Fibroblast of villous mesenchyme (primary cell): ENCODE measurements at regions not wholly inside any gene's neighbourhood (a gene's known extent, or its start where the extent isn't known, plus 50 kb on each side); places are given as distances from the start of the nearest gene placed in this dataset.

Source experiments
- DNase-seq: peaks from one replicate; pipeline ENCODE4 v3.0.0-alpha.2; 2010; ENCODE audit warnings: low read depth
- H3K4me3 ChIP-seq: 2 replicates; pipeline ENCODE4 v1.5.1; 2011; ENCODE audit warnings: low read depth, mild to moderate bottlenecking, low read length
- TF ChIP-seq, protein P1 (sequence below): IDR thresholded peaks from 2 replicates; pipeline ENCODE4 v1.5.1; 2012; ENCODE audit warnings: low read depth, mild to moderate bottlenecking, low read length; ENCODE audit not compliant: insufficient read depth

- no peak for DNase-seq
- TF ChIP-seq, protein P1, sequence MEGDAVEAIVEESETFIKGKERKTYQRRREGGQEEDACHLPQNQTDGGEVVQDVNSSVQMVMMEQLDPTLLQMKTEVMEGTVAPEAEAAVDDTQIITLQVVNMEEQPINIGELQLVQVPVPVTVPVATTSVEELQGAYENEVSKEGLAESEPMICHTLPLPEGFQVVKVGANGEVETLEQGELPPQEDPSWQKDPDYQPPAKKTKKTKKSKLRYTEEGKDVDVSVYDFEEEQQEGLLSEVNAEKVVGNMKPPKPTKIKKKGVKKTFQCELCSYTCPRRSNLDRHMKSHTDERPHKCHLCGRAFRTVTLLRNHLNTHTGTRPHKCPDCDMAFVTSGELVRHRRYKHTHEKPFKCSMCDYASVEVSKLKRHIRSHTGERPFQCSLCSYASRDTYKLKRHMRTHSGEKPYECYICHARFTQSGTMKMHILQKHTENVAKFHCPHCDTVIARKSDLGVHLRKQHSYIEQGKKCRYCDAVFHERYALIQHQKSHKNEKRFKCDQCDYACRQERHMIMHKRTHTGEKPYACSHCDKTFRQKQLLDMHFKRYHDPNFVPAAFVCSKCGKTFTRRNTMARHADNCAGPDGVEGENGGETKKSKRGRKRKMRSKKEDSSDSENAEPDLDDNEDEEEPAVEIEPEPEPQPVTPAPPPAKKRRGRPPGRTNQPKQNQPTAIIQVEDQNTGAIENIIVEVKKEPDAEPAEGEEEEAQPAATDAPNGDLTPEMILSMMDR, result no peak
- no peak overlapping the region for H3K4me3 ChIP-seq
Observed at GRCh38 chr5:56739990-56740389, 75.4 kb upstream of the MAP3K1 start.

- TF ChIP-seq, protein P1, result no peak
- no peak for DNase-seq
- H3K4me3 ChIP-seq, result no peak overlapping the region
Observed at GRCh38 chr5:56737951-56738606, 77.3 kb upstream of the MAP3K1 start.

DNA sequence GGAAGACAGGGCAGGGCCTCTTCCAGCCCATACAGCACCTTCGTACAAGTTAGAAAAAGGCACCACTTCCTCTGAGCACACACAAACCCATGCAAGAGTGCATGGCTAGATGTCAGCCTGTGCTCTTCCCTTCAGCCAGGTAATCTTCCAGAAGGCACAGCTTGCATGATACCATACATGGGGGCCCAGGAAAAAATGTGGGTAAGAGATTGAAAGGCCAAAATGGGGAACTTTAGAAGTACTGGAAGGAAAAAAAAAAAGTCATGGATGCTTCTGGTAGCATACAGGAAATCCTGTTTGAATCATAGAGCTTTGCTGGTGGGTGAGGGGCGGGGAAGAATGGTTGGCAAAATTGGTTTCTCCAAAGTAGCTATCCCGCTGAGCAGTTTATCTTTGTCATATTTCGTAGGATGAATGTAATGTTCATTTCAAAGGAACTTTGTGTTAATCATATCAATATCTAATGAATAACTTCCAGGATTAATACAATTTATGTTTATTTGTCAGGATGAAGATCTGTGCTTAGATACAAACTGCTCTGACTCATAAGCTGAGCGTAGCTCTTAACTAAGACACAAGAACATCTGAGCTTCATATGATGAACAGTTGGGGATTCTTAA, 78.2 kb upstream of the MAP3K1 start:
- DNase-seq, result peak; percentile 90
- H3K4me3 ChIP-seq, result no peak overlapping the region
- TF ChIP-seq, protein P1, result no peak

DNA sequence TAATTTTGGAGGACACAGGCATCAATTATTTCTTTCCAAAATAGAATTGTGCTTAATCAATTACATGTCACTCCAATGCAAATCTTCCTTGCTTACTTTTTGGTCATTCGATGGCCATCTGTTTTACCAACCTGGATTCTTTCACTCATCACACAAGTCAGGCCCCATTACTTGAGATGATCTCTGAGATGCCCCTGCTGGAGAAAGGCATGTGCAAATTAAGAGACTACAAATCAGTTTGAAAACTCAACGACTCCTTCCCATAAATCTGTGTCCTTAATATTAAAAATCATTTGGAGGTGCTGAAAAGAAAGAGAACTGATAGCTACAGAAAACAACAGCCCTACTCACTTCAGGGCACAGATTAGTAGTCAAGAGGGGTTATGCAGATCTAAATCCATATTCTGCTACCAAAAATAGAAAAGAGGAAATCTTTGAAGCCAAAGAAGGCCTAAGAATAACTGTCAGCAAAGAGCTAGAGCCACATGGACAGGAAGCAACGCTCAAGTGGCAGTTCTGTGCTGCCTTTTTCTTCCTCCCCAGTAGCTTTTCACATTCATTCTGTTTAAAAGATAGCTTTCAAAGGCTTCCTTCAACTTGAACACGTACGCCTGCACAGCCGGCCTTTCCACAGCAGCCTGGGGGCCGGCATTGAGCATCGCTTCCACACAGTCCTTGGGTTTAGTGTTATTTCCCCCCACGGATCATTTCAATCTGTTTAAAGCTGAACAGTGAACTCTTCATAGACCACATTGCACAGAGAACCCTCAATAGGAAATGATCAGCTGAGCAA, 79.3 kb upstream of the MAP3K1 start:
- DNase-seq, result peak; percentile 18
- H3K4me3 ChIP-seq, result no peak overlapping the region
- TF ChIP-seq, protein P1, result no peak

- H3K4me3 ChIP-seq, result no peak overlapping the region
- TF ChIP-seq, protein P1, result no peak
- DNase-seq, result no peak
Observed at GRCh38 chr5:56734091-56734694, 81.2 kb upstream of the MAP3K1 start.

DNA sequence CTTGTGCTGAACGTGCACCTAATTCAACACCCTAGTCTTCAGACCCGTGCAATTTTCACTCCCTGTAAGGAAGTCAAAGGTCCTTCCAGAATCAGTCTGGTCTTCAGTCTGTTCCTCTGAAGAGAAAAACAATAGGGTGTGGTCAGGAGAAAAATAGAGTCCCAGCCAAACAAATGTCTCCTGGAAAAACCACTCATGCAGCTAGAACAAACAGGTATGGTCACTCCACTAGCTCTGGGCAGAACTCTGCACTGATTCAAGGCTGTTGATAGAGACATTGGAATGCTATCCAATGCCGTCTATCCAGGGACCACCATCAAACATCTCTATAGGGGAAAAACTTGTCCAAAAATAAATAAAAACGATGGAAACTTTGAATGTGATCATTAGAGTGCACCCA, 81.8 kb upstream of the MAP3K1 start:
- TF ChIP-seq, protein P1, result no peak
- H3K4me3 ChIP-seq, result no peak overlapping the region
- no peak for DNase-seq
